Kidney (tissue), 13 donors: ENCODE measurements at regions not wholly inside any gene's neighbourhood (a gene's known extent, or its start where the extent isn't known, plus 50 kb on each side); places are given as distances from the start of the nearest gene placed in this dataset.

Source experiments
- DNase-seq, 5 donors: peaks; one replicate each; pipeline ENCODE4 v3.0.0-alpha.2; 2013 to 2020
- FAIRE-seq: peaks from 2 replicates; lab custom pipeline; 2012; peaks lifted over from hg19 to GRCh38; lab: Jason Lieb, UNC
- H3K27ac ChIP-seq, 2 donors: one replicate each; pipeline ENCODE4 v1.7.0; 2013; ENCODE audit warnings: low read depth in 2 of 2, low read length in 2 of 2, inconsistent platforms in 1 of 2
- H3K27me3 ChIP-seq: one replicate; pipeline ENCODE4 v1.7.1; 2013; ENCODE audit warnings: low read length, inconsistent platforms; ENCODE audit not compliant: control insufficient read depth, insufficient read depth
- H3K36me3 ChIP-seq, 3 donors: one replicate each; pipeline versions ENCODE4 v1.7.0 to v1.7.1; 2013; ENCODE audit warnings: low read length in 3 of 3, control low read depth in 1 of 3, inconsistent platforms in 1 of 3; ENCODE audit not compliant: insufficient read depth in 3 of 3, control insufficient read depth in 2 of 3
- H3K4me1 ChIP-seq, 3 donors: one replicate each; pipeline versions ENCODE4 v1.7.0 to v1.7.1; 2013; ENCODE audit warnings: low read length in 3 of 3, inconsistent platforms in 1 of 3, low read depth in 1 of 3; ENCODE audit not compliant: control insufficient read depth in 2 of 3, insufficient read depth in 2 of 3
- H3K4me3 ChIP-seq, 3 donors: one replicate each; pipeline versions ENCODE4 v1.7.0 to v1.8.1; 2013; ENCODE audit warnings: low read length in 3 of 3, control low read depth in 1 of 3, inconsistent platforms in 1 of 3
- H3K9ac ChIP-seq, 3 donors: one replicate each; pipeline versions ENCODE4 v1.7.0 to v1.7.1; 2013; ENCODE audit warnings: low read length in 3 of 3, control low read depth in 1 of 3, inconsistent platforms in 1 of 3
- H3K9me3 ChIP-seq, 3 donors: one replicate each; pipeline versions ENCODE4 v1.7.0 to v1.7.1; 2013; ENCODE audit warnings: low read length in 3 of 3, control low read depth in 1 of 3, inconsistent platforms in 1 of 3; ENCODE audit not compliant: control insufficient read depth in 2 of 3, insufficient read depth in 1 of 3
- intact Hi-C: fragments of 100-400 bp; cut with DNase I; formaldehyde crosslinking; loops from one replicate; pipeline ENCODE4 v1.11.1; 2022
- TF ChIP-seq, protein P1 (sequence below): IDR thresholded peaks from 3 replicates; pipeline ENCODE4 v1.5.1; 2012; ENCODE audit warnings: mild to moderate bottlenecking, moderate library complexity, borderline replicate concordance; ENCODE audit not compliant: insufficient read depth; ENCODE audit errors: extremely low read depth
- donor health status: control.
- donor health status: control.
- donor health status: control.
- donor health status: control.
- donor health status: control.
- donor health status: DM: yes; HTN: yes; CAD: no.
- donor health status: Normal renal cell carcinoma (clear cell type).

DNA sequence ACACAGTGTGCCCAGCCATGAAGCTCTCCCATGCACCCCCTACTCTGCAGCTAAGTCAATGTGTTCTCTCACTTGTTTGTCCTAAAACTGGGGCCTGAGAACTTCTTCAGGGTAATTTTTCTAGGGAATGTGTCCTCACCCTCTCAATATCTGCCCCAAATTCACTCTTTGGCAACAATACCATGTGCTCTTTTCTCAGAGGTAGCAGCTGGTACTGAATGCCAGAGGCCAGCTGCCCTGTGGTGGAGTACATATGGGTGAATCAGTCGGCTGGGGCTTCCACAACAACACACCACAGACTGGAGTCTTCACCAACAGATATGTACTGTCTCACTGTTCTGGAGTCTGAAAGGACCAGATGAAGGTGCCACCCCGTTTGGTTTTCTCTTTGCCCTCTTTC, 97.7 kb upstream of the TOP3B start:
- no peaks in the 10 kb centered on the region for H3K36me3 ChIP-seq
- no peak overlapping the region for H3K27ac ChIP-seq
- no peaks in the 10 kb centered on the region for H3K4me1 ChIP-seq
- no peak overlapping the region for H3K4me3 ChIP-seq
- TF ChIP-seq, protein P1, sequence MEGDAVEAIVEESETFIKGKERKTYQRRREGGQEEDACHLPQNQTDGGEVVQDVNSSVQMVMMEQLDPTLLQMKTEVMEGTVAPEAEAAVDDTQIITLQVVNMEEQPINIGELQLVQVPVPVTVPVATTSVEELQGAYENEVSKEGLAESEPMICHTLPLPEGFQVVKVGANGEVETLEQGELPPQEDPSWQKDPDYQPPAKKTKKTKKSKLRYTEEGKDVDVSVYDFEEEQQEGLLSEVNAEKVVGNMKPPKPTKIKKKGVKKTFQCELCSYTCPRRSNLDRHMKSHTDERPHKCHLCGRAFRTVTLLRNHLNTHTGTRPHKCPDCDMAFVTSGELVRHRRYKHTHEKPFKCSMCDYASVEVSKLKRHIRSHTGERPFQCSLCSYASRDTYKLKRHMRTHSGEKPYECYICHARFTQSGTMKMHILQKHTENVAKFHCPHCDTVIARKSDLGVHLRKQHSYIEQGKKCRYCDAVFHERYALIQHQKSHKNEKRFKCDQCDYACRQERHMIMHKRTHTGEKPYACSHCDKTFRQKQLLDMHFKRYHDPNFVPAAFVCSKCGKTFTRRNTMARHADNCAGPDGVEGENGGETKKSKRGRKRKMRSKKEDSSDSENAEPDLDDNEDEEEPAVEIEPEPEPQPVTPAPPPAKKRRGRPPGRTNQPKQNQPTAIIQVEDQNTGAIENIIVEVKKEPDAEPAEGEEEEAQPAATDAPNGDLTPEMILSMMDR, result no peak
- DNase-seq (no peak), FAIRE-seq (no peak)
- H3K27me3 ChIP-seq, result no peaks in the 10 kb centered on the region
- no peak overlapping the region for H3K9ac ChIP-seq
- H3K9me3 ChIP-seq, result no peaks in the 10 kb centered on the region
- intact Hi-C loops, result no loop called here

DNA sequence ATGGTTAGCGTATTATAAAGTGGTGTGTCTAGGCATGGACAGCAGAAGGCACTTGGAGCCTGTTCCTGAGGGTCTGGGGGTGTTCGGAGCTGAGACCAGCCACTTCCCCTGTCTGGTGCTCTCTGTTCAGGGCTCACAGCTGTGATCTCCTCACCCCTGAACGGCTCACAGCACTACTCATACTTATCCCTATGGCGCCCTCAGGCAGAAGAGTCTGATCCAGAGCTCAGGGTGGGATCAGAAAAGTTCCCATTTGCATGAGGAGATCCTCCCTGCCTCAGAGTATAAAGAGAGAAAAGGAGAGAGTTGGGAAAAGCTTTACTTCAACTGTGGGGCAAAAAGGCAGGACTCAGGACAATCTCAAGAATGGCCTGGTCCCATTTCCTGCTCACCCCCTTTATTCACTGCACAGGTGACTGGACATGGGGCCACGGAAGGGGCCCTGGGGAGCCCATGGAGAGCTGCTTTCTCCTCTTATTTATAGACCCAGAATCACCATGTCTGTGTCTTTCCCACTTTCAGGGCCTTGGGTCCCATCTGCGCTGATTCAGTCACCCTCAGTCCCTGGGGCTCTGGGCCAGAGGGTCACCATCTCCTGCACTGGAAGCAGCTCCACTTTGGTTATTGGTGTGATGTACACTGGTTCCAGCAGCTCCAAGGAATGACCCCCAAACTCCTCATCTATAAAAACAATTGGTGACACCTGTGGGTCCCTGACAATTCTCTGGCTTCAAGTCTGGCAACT, 97.0 kb upstream of the TOP3B start:
- Histone ChIP-seq H3K27ac (no peak overlapping the region), H3K4me1 (peaks cover 0 to 3% (median 0%) of the 10 kb centered on the region in 3 donors), H3K9ac (no peak overlapping the region), H3K4me3 (no peak overlapping the region), H3K27me3 (no peaks in the 10 kb centered on the region), H3K9me3 (no peaks in the 10 kb centered on the region), H3K36me3 (no peaks in the 10 kb centered on the region)
- no peak for FAIRE-seq
- intact Hi-C loops, result no loop called here
- TF ChIP-seq, protein P1, result no peak
- DNase-seq, result no peak

DNA sequence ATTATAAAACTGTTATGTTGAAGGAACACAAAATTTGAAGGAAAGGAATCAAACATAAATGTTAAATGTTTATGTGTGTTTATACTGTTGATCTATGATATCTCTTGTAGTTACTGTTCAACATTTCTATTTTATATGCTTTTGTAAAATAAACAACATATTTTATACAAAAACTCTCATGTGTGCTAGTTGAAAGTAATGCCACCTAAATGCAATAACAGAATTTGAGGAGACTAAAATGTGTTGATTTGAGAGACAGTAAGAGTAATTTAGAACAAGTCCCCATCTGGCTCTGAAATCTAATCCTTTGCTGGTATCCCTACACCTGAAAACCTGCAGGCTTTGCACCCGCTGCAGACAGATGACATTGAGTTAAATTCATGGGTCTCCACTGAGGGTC, 95.7 kb upstream of the TOP3B start:
- peaks cover 0 to 7% (median 3%) of the 10 kb centered on the region in 3 donors for H3K4me1 ChIP-seq
- H3K9me3 ChIP-seq, result no peaks in the 10 kb centered on the region
- H3K4me3 ChIP-seq, result no peak overlapping the region
- H3K36me3 ChIP-seq, result no peaks in the 10 kb centered on the region
- no peak overlapping the region for H3K9ac ChIP-seq
- FAIRE-seq (no peak), DNase-seq (no peak)
- no peaks in the 10 kb centered on the region for H3K27me3 ChIP-seq
- intact Hi-C loops, result no loop called here
- TF ChIP-seq, protein P1, result no peak
- no peak overlapping the region for H3K27ac ChIP-seq
